Activated CD4-positive, alpha-beta memory T cell treated with anti-CD3 and anti-CD28 coated beads for 36 hours (primary cell): ENCODE measurements at regions not wholly inside any gene's neighbourhood (a gene's known extent, or its start where the extent isn't known, plus 50 kb on each side); places are given as distances from the start of the nearest gene placed in this dataset.
"Not testable (repeated sequence)": the region's sequence is repeated elsewhere in the genome, so short reads cannot be mapped to it uniquely, and the experiment has no call there.

Source experiments
- CTCF ChIA-PET: fragments of 350-600 bp; sonication (Branson Sonifier 250); formaldehyde crosslinking; loops from one replicate; lab custom pipeline; 2021; ENCODE audit warnings: antibody characterized with exemption, inconsistent platforms; lab: Charles Lee
- POLR2A ChIA-PET: fragments of 350-600 bp; sonication (Branson Sonifier 250); formaldehyde crosslinking; loops from one replicate; lab custom pipeline; 2021; ENCODE audit warnings: antibody characterized with exemption; lab: Charles Lee
- DNase-seq: peaks from one replicate; pipeline ENCODE4 v3.0.0-alpha.2; 2020
- H3K27ac Mint-ChIP-seq: one replicate; pipeline ENCODE4 v1.8.0; 2021; ENCODE audit warnings: mixed read lengths
- H3K27me3 Mint-ChIP-seq: one replicate; pipeline ENCODE4 v1.8.0; 2021; ENCODE audit warnings: mixed read lengths
- H3K36me3 Mint-ChIP-seq: one replicate; pipeline ENCODE4 v1.8.0; 2021; ENCODE audit warnings: mixed read lengths
- H3K4me1 Mint-ChIP-seq: one replicate; pipeline ENCODE4 v1.8.0; 2021; ENCODE audit warnings: low read depth, mixed read lengths
- H3K4me3 Mint-ChIP-seq: one replicate; pipeline ENCODE4 v1.8.0; 2021; ENCODE audit warnings: mild to moderate bottlenecking, mixed read lengths
- H3K9me3 Mint-ChIP-seq: one replicate; pipeline ENCODE4 v1.8.0; 2021; ENCODE audit warnings: mixed read lengths
- intact Hi-C: fragments of 100-400 bp; cut with micrococcal nuclease; formaldehyde crosslinking; loops from one replicate; pipeline ENCODE4 v1.15.1; 2023

DNA sequence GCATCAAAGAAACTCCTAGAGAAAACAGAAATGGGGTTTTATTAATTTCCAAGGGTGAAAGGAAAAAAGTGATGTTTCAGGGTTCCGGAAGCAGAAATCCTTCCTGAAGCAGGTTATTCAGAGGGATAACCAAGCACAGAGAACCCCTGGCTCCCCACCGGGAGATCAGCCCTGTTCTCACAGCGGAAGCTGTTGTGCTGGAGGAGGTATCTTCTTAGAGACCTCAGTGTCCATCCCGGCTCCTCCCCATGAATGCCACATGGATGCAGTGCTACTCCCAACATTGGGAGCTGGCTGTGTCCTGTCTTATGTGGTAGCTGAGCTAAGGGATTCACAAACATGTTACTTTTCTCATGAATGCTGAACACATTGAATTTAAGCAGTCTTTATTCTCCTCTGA lies 80.9 kb upstream of the IRX2 start:
- Mint-ChIP-seq H3K4me3 (no peak overlapping the region), H3K27me3 (no peaks in the 10 kb centered on the region), H3K9me3 (peaks cover under 1% of the 10 kb centered on the region), H3K4me1 (no peaks in the 10 kb centered on the region), H3K27ac (no peak overlapping the region), H3K36me3 (no peaks in the 10 kb centered on the region)
- no peak for DNase-seq
- POLR2A ChIA-PET = no interaction called here
- CTCF ChIA-PET = no interaction called here
- intact Hi-C loops = no loop called here

DNA sequence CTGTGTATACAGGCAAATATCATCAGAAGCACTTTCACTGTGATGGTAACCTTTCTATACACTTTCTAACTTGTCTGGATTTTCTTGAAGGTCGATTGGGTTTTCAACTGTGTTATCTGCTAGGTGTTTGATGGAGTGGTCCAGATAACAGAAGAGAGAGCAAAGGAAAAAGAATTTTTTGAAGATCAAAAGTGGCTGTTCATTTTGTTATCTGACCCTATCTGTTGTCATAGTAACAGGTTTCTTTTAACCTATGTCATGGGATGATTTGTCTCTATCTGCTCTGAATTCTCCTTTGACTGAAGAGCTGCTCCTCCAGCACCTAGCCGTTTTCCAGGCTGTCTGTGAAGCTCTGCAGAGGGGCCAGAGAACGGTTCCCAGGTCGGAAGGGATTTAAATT lies 77.8 kb upstream of the IRX2 start:
- no peaks in the 10 kb centered on the region for H3K4me1 Mint-ChIP-seq
- DNase-seq = no peak
- intact Hi-C loops = no loop called here
- H3K27me3 Mint-ChIP-seq = no peaks in the 10 kb centered on the region
- H3K36me3 Mint-ChIP-seq = no peaks in the 10 kb centered on the region
- peaks cover 20% of the 10 kb centered on the region for H3K9me3 Mint-ChIP-seq
- POLR2A ChIA-PET = no interaction called here
- H3K27ac Mint-ChIP-seq = no peak overlapping the region
- no peak overlapping the region for H3K4me3 Mint-ChIP-seq
- CTCF ChIA-PET = no interaction called here

DNA sequence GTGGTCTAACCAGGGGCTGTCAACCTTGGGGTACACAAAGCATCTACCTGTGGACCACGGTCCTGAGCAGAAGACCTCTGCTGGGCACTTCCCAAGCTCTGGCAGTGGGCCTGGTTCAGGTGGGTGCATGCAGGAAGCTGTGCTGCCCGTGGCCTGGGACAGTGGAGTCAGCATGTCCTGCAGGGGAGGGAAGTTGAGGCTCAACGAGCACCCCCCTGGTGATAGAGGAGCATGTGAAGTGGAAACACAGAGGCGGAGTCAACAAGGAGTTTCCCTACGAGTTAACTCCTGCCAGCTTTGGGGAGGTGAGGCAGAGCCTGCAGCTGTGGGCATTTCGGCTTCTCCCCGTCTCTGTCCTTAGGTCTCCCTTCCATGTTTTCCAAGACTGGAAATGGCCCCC lies 67.5 kb upstream of the IRX2 start:
- no peak overlapping the region for H3K4me3 Mint-ChIP-seq
- POLR2A ChIA-PET = no interaction called here
- no peak overlapping the region for H3K27ac Mint-ChIP-seq
- no peaks in the 10 kb centered on the region for H3K36me3 Mint-ChIP-seq
- intact Hi-C loops = no loop called here
- CTCF ChIA-PET = no interaction called here
- no peaks in the 10 kb centered on the region for H3K27me3 Mint-ChIP-seq
- H3K9me3 Mint-ChIP-seq = peaks cover 2% of the 10 kb centered on the region
- DNase-seq = no peak
- H3K4me1 Mint-ChIP-seq = no peaks in the 10 kb centered on the region

DNA sequence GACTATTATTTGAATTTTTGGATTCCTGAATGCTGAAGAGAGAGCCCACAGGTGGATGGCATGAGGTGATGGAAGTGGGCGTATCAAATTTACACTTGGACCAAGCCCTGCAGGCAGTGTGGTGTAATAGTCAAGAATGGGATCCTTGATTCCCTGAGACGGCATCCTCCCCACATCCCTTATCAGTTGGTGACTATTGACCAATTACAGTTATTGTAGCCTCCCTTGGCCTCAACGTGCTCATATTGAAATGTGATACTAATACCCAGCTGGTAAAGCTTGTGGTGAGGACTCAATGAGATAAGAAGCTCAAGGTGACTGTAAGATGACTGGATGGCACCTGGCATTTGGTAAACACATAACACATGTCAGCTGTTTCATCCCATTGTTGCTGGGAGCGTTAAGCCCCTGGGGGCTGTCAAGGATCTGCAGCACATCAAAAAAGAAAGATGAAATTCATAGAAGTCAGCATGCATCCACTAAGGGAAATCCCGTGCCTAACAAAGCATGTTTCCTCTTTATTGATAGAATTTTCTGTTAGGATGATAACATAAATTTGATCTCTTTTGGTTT lies 65.6 kb upstream of the IRX2 start:
- no peak overlapping the region for H3K4me3 Mint-ChIP-seq
- CTCF ChIA-PET = no interaction called here
- H3K36me3 Mint-ChIP-seq = no peaks in the 10 kb centered on the region
- no peaks in the 10 kb centered on the region for H3K4me1 Mint-ChIP-seq
- POLR2A ChIA-PET = no interaction called here
- peaks cover 2% of the 10 kb centered on the region for H3K9me3 Mint-ChIP-seq
- no peak for DNase-seq
- no peak overlapping the region for H3K27ac Mint-ChIP-seq
- H3K27me3 Mint-ChIP-seq = no peaks in the 10 kb centered on the region
- intact Hi-C loops = no loop called here

DNA sequence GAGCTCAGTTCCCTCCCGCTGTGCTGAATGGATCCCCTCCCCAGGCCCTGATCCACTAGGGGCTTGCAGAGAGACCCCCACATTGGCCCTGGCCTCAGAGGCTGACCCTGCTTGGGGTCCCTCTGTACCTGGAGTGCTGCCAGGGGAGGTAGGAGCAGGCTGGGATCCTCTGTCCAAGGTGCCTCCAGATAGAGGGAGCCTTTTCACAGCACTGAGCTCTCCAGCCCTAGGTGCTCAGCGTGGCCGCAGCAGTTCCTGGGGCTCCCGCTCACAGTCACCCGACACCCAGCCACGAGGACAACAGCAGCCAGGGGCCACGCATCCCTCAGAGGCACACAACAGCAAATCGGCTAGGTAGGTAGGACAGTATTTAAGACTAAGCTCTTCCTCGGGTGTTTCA lies 62.2 kb upstream of the IRX2 start:
- no peaks in the 10 kb centered on the region for H3K27me3 Mint-ChIP-seq
- intact Hi-C loops = no loop called here

DNA sequence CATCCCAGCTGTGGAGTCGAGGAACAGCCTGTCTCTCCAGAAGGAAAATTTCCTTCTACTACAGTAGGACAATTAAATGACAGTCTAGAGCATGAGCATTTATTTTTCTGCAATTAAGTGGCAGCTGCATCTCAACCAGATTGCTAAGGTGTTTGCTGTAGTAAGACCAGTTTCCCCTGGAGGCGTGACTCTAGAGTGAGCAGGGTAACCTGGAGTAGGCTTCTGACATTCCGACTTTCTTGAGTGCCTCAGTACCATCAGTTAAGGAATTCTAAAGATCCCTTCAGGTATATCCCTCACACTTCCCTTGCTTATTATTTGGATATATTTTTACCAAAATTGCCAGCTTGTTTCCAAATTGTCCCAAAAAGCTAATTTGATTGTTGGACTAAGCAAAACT lies 59.2 kb upstream of the IRX2 start:
- no peak overlapping the region for H3K27ac Mint-ChIP-seq
- H3K27me3 Mint-ChIP-seq = no peaks in the 10 kb centered on the region
- ChIA-PET POLR2A (no interaction called here), CTCF (no interaction called here)
- peaks cover 3% of the 10 kb centered on the region for H3K9me3 Mint-ChIP-seq
- H3K36me3 Mint-ChIP-seq = no peaks in the 10 kb centered on the region
- no peak overlapping the region for H3K4me3 Mint-ChIP-seq
- H3K4me1 Mint-ChIP-seq = no peaks in the 10 kb centered on the region
- no peak for DNase-seq
- intact Hi-C loops = no loop called here

More for the DNA sequence above, 62.2 kb upstream of the IRX2 start:
- Mint-ChIP-seq H3K9me3 (no peaks in the 10 kb centered on the region), H3K4me3 (no peak overlapping the region), H3K4me1 (no peaks in the 10 kb centered on the region), H3K36me3 (no peaks in the 10 kb centered on the region), H3K27ac (no peak overlapping the region)
- ChIA-PET POLR2A (no interaction called here), CTCF (no interaction called here)
- no peak for DNase-seq

DNA sequence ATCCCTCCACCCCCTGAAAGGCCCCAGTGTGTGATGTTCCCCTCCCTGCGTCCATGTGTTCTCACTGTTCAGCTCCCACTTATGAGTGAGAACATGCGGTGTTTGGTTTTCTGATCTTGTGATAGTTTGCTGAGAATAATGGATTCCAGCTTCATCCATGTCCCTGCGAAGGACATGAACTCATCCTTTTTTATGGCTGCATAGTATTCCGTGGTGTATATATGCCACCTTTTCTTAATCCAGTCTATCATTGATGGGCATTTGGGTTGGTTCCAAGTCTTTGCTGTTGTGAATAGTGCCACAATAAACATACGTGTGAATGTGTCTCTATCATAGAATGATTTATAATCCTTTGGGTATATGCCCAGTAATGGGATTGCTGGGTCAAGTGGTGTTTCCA lies 55.8 kb upstream of the IRX2 start:
- DNase-seq, H3K27me3 Mint-ChIP-seq, H3K4me3 Mint-ChIP-seq, H3K27ac Mint-ChIP-seq, H3K9me3 Mint-ChIP-seq, POLR2A ChIA-PET, intact Hi-C loops, CTCF ChIA-PET, H3K36me3 Mint-ChIP-seq, H3K4me1 Mint-ChIP-seq: not testable (repeated sequence)

DNA sequence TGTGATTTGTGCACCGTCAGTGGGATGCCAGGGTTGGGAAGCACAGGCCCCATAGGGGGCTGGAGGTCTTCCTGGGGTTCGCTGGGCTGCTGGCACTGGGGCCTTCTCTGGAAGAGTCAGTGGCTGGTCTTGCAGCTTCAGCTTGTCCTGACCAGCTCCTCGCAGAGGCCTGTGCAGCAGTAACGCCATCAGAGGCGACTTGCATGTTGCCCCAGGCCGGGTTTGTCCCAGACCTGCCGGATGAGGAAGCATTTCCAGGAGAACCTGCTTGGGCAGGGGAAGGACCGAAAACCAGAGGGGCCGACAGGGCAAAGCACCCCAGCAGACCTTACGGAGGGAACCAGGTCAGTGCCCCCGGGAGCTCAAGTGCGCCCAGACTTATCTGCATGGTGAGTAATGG lies 54.7 kb upstream of the IRX2 start:
- intact Hi-C loops = no loop called here
- Mint-ChIP-seq H3K27me3 (no peaks in the 10 kb centered on the region), H3K27ac (no peak overlapping the region), H3K9me3 (peaks cover 3% of the 10 kb centered on the region), H3K4me3 (no peak overlapping the region), H3K36me3 (no peaks in the 10 kb centered on the region), H3K4me1 (no peaks in the 10 kb centered on the region)
- no peak for DNase-seq
- ChIA-PET POLR2A (no interaction called here), CTCF (no interaction called here)

DNA sequence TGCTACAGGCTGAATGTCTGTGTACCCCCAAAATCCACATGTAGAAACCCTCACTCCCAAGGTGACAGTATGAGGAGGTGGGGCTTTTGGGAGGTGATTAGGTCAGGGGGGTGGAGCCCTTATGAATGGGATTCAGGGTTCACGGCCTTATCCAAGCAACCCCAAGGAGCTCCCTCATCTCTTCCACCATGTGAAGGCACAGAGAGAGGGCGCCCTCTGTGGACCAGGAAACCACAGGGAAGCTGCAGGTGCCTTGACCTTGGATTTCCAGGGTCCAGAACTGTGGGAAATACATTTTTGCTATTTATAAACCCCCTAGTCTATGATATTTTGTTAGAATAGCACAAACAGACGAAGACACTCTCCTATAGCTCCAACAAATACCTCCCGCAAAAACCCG lies 53.6 kb upstream of the IRX2 start:
- Mint-ChIP-seq H3K27ac (no peak overlapping the region), H3K4me3 (no peak overlapping the region), H3K36me3 (no peaks in the 10 kb centered on the region), H3K4me1 (no peaks in the 10 kb centered on the region), H3K27me3 (no peaks in the 10 kb centered on the region), H3K9me3 (peaks cover 3% of the 10 kb centered on the region)
- CTCF ChIA-PET = no interaction called here
- POLR2A ChIA-PET = no interaction called here
- no peak for DNase-seq
- intact Hi-C loops = no loop called here

DNA sequence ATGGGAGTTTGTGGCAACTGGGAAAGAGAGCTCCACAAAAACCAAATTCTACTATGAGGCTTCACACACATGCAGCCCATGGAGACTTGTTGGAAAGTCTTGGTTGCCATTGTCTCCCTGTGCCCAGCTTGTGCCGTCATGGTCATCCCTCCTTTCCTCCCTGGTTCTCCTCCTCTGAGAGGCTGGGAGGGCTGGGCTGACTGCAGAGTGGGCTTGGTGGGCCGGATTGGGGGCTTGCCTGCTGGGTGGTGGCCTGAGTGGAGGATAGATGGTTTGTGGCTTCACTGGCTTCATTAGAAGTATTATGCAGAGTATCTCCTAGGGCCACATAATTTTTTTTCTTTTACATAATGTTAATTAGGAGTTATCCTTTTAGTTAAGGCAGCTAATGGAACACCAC lies 52.3 kb upstream of the IRX2 start:
- Mint-ChIP-seq H3K4me1 (no peaks in the 10 kb centered on the region), H3K9me3 (peaks cover 3% of the 10 kb centered on the region), H3K27me3 (no peaks in the 10 kb centered on the region), H3K4me3 (no peak overlapping the region), H3K27ac (no peak overlapping the region), H3K36me3 (no peaks in the 10 kb centered on the region)
- intact Hi-C loops = no loop called here
- ChIA-PET CTCF (interaction anchor here (0.6 kb wide), 1 partner anchor 23 kb away, joined by 5 read pairs; no protein-coding TSS in a partner anchor), POLR2A (no interaction called here)
- DNase-seq = no peak

DNA sequence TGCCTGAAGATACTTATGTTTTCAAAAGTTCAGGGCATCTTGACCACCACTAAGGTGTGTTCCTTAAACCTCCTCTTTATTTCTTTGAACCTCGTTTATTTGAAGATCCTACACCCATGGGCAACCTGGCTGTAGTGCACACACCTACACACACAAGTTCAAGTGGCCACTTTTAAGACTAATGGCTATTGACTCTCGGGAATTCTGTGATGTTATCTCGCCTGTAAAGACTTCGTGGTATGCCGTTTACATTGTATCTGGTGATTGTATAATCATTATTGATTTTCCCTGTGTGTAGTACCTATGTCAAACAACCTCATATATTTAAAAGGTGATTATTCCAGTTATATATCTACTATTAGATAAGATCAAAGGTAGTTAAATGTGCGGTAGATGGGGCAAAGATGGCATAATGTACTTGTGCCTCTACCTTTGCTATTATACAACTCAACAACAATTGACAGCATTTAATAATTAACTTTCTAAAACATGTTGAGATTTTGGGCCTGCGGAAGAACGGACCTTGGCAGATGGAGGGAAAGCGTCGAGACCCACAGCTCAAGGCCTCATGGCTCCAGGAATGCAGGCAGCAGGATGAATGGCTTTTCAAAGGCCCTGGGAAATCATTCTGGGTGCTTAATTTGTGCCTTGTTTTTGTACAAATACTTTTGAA lies 51.4 kb upstream of the IRX2 start:
- Mint-ChIP-seq H3K27me3 (no peaks in the 10 kb centered on the region), H3K4me1 (no peaks in the 10 kb centered on the region), H3K4me3 (no peak overlapping the region), H3K36me3 (no peaks in the 10 kb centered on the region), H3K9me3 (peaks cover 3% of the 10 kb centered on the region), H3K27ac (no peak overlapping the region)
- DNase-seq = no peak
- CTCF ChIA-PET = no interaction called here
- intact Hi-C loops = no loop called here
- POLR2A ChIA-PET = no interaction called here

DNA sequence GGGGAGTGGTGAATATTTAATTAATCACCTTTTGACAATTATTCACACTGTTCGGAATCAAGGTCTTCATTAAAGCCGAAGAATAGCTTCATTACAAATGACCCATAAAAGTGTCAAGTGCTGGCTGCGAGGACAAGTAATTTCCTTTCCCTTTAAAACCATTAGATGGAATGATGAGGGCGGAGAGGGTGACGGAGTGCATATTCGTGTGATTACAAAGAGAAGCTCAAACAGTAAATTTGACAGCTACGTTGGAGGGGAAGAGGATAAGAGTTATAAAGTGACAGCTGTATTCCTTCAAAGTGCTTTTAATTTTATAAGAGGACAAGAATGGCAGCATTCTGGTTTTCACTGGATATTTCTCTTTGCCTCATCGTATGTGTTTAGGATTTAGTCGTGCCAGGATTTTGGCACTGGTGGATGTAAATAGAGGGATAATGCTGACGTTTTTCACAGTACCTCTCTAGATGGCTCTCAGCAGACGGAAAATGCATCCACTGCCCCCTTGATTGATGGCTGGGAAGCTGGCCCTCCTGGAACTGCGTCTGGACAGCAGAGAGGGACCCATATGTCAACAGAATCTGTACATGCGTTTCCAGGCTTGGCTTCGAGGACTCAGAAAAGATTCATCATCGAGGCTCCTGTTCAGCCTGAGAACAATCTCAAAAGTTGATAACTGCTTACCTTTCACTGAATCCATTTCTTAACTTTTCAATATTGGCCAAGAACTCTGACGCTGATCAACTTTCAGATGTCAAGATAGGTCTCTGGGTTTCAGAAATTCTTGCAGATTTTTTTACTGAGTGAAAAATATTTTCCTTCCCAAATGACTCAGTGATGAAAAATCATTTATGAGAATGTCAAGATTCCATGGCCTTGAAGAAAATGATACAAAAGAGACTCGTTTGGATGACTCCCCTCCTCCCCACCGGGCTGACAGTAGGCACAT lies 50.4 kb upstream of the IRX2 start:
- no peaks in the 10 kb centered on the region for H3K4me1 Mint-ChIP-seq

More for the DNA sequence above, 50.4 kb upstream of the IRX2 start:
- H3K27ac Mint-ChIP-seq = no peak overlapping the region
- no peak overlapping the region for H3K4me3 Mint-ChIP-seq
- no peaks in the 10 kb centered on the region for H3K9me3 Mint-ChIP-seq
- ChIA-PET CTCF (no interaction called here), POLR2A (no interaction called here)
- no peaks in the 10 kb centered on the region for H3K27me3 Mint-ChIP-seq
- intact Hi-C loops = no loop called here
- DNase-seq = no peak
- H3K36me3 Mint-ChIP-seq = no peaks in the 10 kb centered on the region
